Testis (tissue), 2 donors: ENCODE measurements at regions not wholly inside any gene's neighbourhood (a gene's known extent, or its start where the extent isn't known, plus 50 kb on each side); places are given as distances from the start of the nearest gene placed in this dataset.

Source experiments
- DNase-seq: peaks from one replicate; pipeline ENCODE4 v3.0.0-alpha.2; 2019
- H3K27ac ChIP-seq, 2 donors: fragments of 200-600 bp; sonication (generic); one replicate each; pipeline ENCODE4 v1.5.1; 2019
- H3K27me3 ChIP-seq: fragments of 200-600 bp; sonication (generic); one replicate; pipeline ENCODE4 v1.5.1; 2019
- H3K36me3 ChIP-seq: fragments of 200-600 bp; sonication (generic); one replicate; pipeline ENCODE4 v1.5.1; 2017; ENCODE audit warnings: low read depth; ENCODE audit errors: missing control alignments
- H3K4me1 ChIP-seq: fragments of 200-600 bp; sonication (generic); one replicate; pipeline ENCODE4 v1.5.1; 2019
- H3K4me3 ChIP-seq, 2 donors: fragments of 200-600 bp; sonication (generic); one replicate each; pipeline ENCODE4 v1.5.1; 2017 to 2019
- H3K9me3 ChIP-seq: fragments of 200-600 bp; sonication (generic); one replicate; pipeline ENCODE4 v1.5.1; 2017
- POLR2A ChIP-seq: fragments of 450-650 bp; IDR thresholded peaks from one replicate; pipeline ENCODE4 v1.6.1; 2017; ENCODE audit warnings: antibody characterized with exemption, mild to moderate bottlenecking, moderate library complexity
- WGBS, 2 donors: methylation state at CpG; one replicate each; pipeline ENCODE4 v1.1.5; 2018; 5-methylcytosine and 5-hydroxymethylcytosine counted together
- intact Hi-C: fragments of 100-400 bp; cut with DNase I; formaldehyde crosslinking; loops from one replicate; pipeline ENCODE4 v1.15.1; 2023; ENCODE audit warnings: low total_unique reads
- TF ChIP-seq, protein P1 (sequence below), 3 experiments: fragments of 450-650 bp in 2 of 3; fragments of 200-600 bp in 1 of 3; sonication (generic) in 1 of 3; IDR thresholded peaks; one replicate each; pipeline ENCODE4 v1.5.1; 2016 to 2019; ENCODE audit warnings: antibody characterized with exemption in 3 of 3, mild to moderate bottlenecking in 2 of 3, moderate library complexity in 1 of 3

DNA sequence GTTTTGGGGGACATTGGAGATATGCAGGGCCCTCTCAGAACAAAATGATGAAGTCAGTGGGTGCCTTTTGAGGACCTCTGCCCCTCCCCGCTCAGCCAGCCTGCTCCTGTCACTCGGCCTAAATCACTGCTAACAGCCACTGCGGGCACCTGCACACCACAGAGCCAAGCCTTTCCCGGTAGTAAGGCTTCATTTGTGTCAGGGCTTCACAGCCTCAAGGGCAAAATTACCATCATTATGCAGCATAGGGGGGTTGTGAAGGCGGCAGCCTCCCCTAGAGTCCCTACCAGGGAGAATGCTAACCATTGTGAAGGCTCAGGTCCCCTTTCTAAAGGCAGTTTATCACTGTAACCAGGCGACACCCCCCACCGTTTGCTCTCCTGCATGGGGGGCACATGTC, 519.8 kb upstream of the MYT1L start:
- DNase-seq: no peak
- 82 to 93% methylated on average over 4 to 7 of the region's 7 CpGs for WGBS, 2 donors
- intact Hi-C loops: no loop called here

DNA sequence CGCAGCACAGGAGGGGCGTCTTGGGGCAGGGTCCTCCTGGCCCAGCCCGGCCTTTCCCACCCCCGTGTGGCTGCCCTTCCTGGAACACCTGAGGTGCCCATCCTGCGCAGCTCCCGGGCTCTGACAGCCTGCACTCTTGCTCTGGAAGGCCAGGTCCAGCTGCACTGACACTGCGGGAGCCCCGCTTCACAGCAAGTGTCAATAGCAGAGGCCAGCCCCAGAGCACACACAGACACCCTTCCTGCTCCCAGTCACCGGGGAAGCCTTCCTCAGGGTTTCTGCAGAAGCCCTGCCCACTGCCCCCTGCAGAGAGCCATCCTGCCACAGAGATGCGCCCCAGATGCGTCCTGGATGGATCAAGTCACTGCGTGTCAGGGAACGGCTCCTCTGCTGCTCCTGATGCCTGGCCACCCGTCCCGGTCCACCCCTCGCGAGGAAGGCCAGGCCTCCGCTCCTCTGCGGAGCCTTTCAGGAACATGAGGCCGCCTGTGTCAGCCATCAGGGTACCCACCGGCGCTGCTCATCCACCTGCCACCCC, 519.2 kb upstream of the MYT1L start:
- H3K27me3 ChIP-seq: no peaks in the 10 kb centered on the region
- H3K9me3 ChIP-seq: no peaks in the 10 kb centered on the region
- H3K27ac ChIP-seq: no peak overlapping the region
- TF ChIP-seq, protein P1, sequence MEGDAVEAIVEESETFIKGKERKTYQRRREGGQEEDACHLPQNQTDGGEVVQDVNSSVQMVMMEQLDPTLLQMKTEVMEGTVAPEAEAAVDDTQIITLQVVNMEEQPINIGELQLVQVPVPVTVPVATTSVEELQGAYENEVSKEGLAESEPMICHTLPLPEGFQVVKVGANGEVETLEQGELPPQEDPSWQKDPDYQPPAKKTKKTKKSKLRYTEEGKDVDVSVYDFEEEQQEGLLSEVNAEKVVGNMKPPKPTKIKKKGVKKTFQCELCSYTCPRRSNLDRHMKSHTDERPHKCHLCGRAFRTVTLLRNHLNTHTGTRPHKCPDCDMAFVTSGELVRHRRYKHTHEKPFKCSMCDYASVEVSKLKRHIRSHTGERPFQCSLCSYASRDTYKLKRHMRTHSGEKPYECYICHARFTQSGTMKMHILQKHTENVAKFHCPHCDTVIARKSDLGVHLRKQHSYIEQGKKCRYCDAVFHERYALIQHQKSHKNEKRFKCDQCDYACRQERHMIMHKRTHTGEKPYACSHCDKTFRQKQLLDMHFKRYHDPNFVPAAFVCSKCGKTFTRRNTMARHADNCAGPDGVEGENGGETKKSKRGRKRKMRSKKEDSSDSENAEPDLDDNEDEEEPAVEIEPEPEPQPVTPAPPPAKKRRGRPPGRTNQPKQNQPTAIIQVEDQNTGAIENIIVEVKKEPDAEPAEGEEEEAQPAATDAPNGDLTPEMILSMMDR (IDR thresholded peaks at IDR 0.05): no peak
- TF ChIP-seq POLR2A: no peak
- intact Hi-C loops: no loop called here
- H3K4me3 ChIP-seq: no peak overlapping the region
- peaks cover 11% of the 10 kb centered on the region for H3K4me1 ChIP-seq
- WGBS, 2 donors: 97% methylated on average over 13 to 22 of the region's 22 CpGs
- no peak for DNase-seq
- no peaks in the 10 kb centered on the region for H3K36me3 ChIP-seq

More for the DNA sequence above, 519.8 kb upstream of the MYT1L start:
- Histone ChIP-seq H3K27me3 (no peaks in the 10 kb centered on the region), H3K9me3 (no peaks in the 10 kb centered on the region), H3K27ac (no peak overlapping the region), H3K4me1 (peaks cover 11% of the 10 kb centered on the region), H3K4me3 (no peak overlapping the region), H3K36me3 (no peaks in the 10 kb centered on the region)
- TF ChIP-seq, protein P1 (IDR thresholded peaks at IDR 0.05): no peak
- no peak for TF ChIP-seq POLR2A

DNA sequence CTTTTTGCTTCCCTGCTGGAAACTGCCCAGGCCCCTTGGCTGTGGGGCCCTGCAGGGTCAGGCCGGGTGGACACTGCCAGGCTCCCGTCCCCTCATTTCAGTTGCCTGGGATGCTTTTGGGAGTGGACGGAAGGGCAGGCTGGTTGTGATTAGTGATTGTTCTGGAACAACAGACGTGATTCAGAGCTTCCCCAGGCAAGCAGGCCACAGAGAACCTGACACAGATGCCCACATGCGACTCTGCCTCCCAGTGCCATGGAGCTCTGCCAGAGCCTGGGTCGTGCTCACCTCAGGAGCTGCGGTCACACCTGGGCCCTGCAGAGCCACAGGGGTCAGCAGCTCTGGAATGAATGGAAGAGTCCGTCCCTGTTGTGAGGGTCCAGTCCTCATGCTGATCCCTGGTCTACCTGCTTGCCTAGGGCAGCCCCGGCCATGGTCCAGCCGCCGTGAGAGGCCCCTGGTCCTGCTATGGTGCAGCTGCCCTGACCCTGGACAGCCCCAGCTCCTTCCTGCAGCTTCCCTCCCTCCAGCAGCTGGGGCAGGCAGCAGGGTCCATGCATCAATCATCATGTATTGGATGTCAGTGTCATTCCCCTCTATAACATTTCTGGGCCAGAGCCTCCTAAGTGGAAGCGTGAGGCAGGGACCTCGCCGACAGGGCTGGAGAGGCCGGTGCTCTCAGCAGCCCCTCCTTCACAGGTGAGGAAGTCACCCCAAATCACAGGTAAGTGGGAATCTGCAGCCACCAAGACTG, 518.6 kb upstream of the MYT1L start:
- intact Hi-C loops: no loop called here
- H3K36me3 ChIP-seq: no peaks in the 10 kb centered on the region
- H3K4me3 ChIP-seq: no peak overlapping the region
- no peaks in the 10 kb centered on the region for H3K9me3 ChIP-seq
- WGBS, 2 donors: 90 to 91% methylated on average over 6 to 15 of the region's 15 CpGs
- DNase-seq: no peak
- no peaks in the 10 kb centered on the region for H3K27me3 ChIP-seq
- peaks cover 11% of the 10 kb centered on the region for H3K4me1 ChIP-seq
- TF ChIP-seq POLR2A: no peak
- TF ChIP-seq, protein P1 (IDR thresholded peaks at IDR 0.05): no peak
- H3K27ac ChIP-seq: no peak overlapping the region

DNA sequence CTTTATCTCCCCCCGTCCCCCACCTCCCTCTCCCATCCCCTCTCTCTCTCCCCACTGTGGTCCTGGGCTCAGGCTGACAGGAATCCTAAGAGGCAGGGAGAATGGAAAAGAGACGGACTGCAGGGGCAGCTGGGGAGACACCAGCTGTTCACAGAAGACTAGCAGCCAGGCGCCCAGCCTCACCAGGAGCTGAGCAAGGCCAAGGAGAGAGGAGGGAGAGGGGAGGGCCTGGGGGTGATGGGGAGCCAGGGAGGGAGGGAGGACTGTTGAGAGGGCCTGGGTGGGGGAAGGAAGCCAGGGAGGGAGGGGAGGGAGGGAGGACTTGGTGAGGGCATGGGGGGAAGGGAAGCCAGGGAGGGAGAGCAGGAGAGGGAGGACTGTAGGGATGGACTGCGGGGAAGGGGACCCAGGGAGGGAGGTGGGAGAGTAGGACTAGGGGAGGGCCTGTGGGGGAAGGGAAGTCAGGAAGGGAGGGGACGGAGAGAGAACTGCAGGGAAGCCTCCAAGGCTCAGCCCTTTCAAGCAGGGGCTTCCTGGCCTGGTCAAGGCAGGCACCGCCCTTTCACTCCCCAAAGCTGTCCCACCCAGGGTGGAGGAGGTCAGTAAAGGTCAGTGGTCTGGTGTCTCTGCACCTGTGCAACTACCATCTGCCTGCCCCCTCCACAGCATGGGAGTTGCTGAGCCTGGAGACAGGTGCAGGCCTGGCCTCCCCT, 517.7 kb upstream of the MYT1L start:
- Histone ChIP-seq H3K27me3 (no peaks in the 10 kb centered on the region), H3K4me1 (peaks cover 11% of the 10 kb centered on the region), H3K36me3 (no peaks in the 10 kb centered on the region), H3K4me3 (no peak overlapping the region), H3K9me3 (no peaks in the 10 kb centered on the region), H3K27ac (no peak overlapping the region)
- WGBS, 2 donors: 65 to 74% methylated on average over 6 of the region's 6 CpGs
- no peak for DNase-seq
- intact Hi-C loops: no loop called here
- no peak for TF ChIP-seq POLR2A
- TF ChIP-seq, protein P1 (IDR thresholded peaks at IDR 0.05): no peak
